ENCODE measurements at regions not wholly inside any gene's neighbourhood (a gene's known extent, or its start where the extent isn't known, plus 50 kb on each side); places are given as distances from the start of the nearest gene placed in this dataset.

DNA sequence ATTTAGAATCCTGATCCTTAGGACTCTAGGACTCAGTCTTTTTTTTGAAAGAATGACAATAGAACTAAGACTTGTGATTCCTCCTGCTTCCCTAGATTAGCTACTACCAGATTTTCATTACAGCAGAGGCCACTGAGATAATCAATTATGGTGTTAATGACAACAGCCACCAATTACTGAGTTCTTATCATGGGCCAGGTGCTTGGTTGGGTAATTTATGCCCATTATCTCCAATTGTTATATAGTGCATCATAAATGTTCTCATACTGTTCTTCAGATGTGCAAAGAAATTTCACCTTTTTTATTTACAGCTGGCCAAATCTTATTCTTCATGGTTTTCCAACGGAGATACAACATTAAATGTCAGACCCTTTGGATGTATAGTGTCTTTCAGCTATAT lies 162.9 kb upstream of the CMC1 start:
- H3K36me3 ChIP-seq (replicated peaks in 1 of 2; ENCODE audit: control insufficient read depth in 1 of 2, insufficient read depth in 2 of 2, low read length in 2 of 2) = no peaks in the 10 kb centered on the region
- CTCF ChIA-PET (ENCODE audit: low intra/inter-chr PET ratio, low total read pairs) = no interaction called here
- intact Hi-C loops (cut with micrococcal nuclease; ENCODE audit: unreplicated experiment) = loop anchor here (10.0 kb wide), 1 partner anchor 246 kb away; no protein-coding TSS in a partner anchor
- DNase-seq (ENCODE audit: low spot score) (no peak), ATAC-seq (no peak), FAIRE-seq (no peak)
- H3K4me2 ChIP-seq (ENCODE audit: low read depth, low read length) = no peak overlapping the region
- WGBS (ENCODE audit: low lambda C conversion rate) = 4% methylated on average over 1 of the region's 1 CpG
- no peak overlapping the region for H3K9ac ChIP-seq (ENCODE audit: insufficient read depth, low read depth, low read length)
- no peaks in the 10 kb centered on the region for H3K79me2 ChIP-seq (ENCODE audit: insufficient read depth, low read length)
- no peaks in the 10 kb centered on the region for H3K9me3 ChIP-seq (ENCODE audit: low read length)
- in situ Hi-C loops (cut with HindIII; ENCODE audit: extremely low pct_ligation_motif_present, low pct_unique_long_range_greater_than_20kb) = no loop called here
- no peaks in the 10 kb centered on the region for H4K20me1 ChIP-seq (ENCODE audit: insufficient read depth, low read length)
- no peaks in the 10 kb centered on the region for H3K27me3 ChIP-seq (ENCODE audit: control insufficient read depth in 1 of 2, insufficient read depth in 2 of 2, low read length in 2 of 2)
- POLR2A ChIA-PET = no interaction called here
- no peak overlapping the region for H3K27ac ChIP-seq (ENCODE audit: extremely low read length, insufficient read depth, low read length)
- no peak overlapping the region for H3K4me3 ChIP-seq (replicated peaks in 1 of 3; ENCODE audit: insufficient read depth in 1 of 3, low read depth in 2 of 3, low read length in 3 of 3)
- TF ChIP-seq CEBPZ (IDR thresholded peaks at IDR 0.05; ENCODE audit: low read length) = no peak
- TF ChIP-seq HMGA1 (CRISPR knock-in tag; conservative IDR thresholded peaks at IDR 0.05) = no peak
- no peak for TF ChIP-seq SKIL (CRISPR knock-in tag; IDR thresholded peaks at IDR 0.05; ENCODE audit: borderline replicate concordance)
- no peak overlapping the region for H2AFZ ChIP-seq (ENCODE audit: low read length)
- BruUV-seq (replicated peaks) = no TSS peak
- no peaks in the 10 kb centered on the region for H3K4me1 ChIP-seq (ENCODE audit: insufficient read depth, low read length)

Measured in HepG2 (cell line).